ENCODE measurements at regions not wholly inside any gene's neighbourhood (a gene's known extent, or its start where the extent isn't known, plus 50 kb on each side); places are given as distances from the start of the nearest gene placed in this dataset.

GRCh38 chr9:129373361-129373760, 195.3 kb upstream of the IER5L start:
- no peak for DNase-seq (ENCODE audit: extremely low read depth, low read depth)

DNA sequence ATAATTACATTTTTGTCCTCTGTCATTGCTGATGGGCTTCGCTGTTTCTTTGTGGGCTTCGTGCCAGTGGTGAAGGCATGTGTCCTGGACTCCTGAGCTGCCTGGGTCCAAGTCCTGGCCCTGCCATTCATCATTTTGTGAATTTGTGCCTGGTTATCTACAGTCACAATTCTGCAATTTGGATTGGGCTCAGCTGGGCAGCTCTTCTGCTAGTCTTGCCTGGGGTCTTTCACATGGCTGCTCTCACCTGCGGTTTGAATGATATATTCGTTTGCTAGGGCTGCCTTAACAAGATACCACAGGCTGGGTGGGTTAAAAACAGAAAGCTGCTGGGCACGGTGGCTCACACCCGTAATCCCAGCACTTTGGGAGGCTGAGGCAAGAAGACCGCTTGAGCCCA, 192.7 kb upstream of the IER5L start:
- no peak for DNase-seq (ENCODE audit: extremely low read depth, low read depth)

- no peak for DNase-seq (ENCODE audit: extremely low read depth, low read depth)
Measured at GRCh38 chr9:129368444-129368978, 190.4 kb upstream of the IER5L start.

DNA sequence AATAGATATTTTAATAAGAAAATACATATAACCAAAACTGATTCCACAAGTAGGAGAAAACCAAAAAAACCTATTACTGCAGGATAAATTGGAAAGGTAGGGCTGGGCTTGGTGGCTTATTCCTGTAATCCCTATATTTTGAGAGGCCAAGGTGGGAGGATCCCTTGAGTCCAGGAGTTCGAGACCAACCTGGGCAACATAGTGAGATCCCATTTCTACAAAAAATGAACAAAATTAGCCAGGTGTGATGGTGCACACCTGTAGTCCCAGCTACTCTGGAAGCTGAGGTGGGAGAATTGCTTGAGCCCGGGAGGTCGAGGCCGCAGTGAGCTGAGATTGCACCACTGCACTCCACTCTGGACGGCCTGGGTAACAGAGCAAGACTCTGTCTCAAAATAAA, 189.2 kb upstream of the IER5L start:
- no peak for DNase-seq (ENCODE audit: extremely low read depth, low read depth)

DNA sequence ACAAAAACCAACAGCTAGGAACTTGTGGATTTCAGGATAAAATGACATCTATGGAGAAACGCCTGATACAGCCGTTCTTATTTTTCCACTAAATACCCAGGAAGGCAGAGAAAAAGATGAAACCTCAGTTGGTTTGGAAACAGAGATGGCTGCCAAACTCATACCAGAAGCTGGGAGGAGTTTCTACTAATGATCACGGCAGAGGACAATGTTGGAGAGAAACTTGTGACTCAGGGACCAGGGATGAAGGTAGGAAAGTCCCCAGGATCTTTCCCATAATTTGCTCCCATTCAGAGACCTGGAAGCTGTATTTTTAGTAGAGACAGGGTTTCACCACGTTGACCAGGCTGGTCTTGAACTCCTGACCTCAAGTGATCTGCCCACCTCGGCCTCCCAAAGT, 187.1 kb upstream of the IER5L start:
- no peak for DNase-seq (ENCODE audit: extremely low read depth, low read depth)

DNA sequence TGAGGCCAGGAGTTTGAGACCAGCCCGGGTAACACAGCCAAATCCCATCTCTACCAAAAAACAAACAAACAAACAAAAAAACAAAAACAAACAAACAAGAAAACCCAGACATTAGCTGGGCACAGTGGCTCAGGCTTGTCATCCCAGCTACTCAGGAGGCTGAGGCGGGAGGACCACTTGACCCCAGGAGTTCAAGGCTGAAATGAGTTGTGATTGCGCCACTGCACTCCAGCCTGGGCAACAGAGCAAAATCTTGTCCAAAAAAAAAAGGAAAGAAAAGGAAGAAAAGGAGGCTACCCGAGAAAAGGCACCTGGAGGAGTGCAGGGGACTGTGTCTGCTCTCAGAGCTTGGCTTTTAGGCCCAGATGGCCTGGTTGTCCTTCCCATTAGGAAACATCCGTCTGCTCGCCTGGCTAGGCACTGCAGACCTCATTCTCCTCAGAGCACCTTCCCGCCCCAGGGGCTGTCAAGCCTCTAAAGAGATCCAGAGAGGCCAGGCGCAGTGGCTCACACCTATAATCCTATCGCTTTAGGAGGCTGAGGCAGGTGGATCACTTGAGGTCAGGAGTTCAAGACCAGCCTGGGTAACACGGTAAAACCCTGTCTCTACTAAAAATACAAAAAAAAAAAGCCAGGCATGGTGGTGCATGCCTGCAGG, 185.3 kb upstream of the IER5L start:
- DNase-seq (ENCODE audit: extremely low read depth, low read depth): no peak

- DNase-seq (ENCODE audit: extremely low read depth, low read depth): no peak
Measured at GRCh38 chr9:129362287-129363000, 184.4 kb upstream of the IER5L start.

GRCh38 chr9:129361196-129361595, 183.1 kb upstream of the IER5L start:
- no peak for DNase-seq (ENCODE audit: extremely low read depth, low read depth)

- no peak for DNase-seq (ENCODE audit: extremely low read depth, low read depth)
Measured at GRCh38 chr9:129359916-129360536, 182.0 kb upstream of the IER5L start.

GRCh38 chr9:129359162-129359811, 181.2 kb upstream of the IER5L start:
- DNase-seq (ENCODE audit: extremely low read depth, low read depth): no peak

- DNase-seq (ENCODE audit: extremely low read depth, low read depth): no peak
Measured at GRCh38 chr9:129358621-129359154, 180.6 kb upstream of the IER5L start.

DNA sequence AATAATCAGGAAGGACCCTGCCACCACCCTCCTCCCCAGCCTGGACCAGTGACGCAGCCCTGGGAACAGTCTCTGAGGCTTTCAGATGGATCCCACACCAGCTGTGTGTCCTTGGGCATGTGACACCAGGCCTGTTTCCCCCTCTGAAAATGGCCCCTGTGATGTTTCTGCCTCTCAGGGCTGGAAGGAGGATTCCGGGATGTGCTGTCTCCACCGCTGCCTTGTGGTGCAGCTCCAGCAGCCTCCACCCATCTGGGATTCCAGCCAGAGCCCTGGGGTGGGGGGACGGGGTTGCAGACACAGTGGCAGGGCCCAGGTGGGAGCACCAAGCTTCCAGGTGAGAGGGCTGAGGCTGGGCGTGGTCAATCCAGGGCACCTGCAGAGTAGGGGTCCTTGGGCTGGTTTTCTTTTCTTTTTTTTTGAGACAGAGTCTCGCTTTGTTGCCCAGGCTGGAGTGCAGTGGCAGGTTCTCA, 179.7 kb upstream of the IER5L start:
- no peak for DNase-seq (ENCODE audit: extremely low read depth, low read depth)

GRCh38 chr9:129356871-129357772, 179.1 kb upstream of the IER5L start:
- DNase-seq (ENCODE audit: extremely low read depth, low read depth): no peak

DNA sequence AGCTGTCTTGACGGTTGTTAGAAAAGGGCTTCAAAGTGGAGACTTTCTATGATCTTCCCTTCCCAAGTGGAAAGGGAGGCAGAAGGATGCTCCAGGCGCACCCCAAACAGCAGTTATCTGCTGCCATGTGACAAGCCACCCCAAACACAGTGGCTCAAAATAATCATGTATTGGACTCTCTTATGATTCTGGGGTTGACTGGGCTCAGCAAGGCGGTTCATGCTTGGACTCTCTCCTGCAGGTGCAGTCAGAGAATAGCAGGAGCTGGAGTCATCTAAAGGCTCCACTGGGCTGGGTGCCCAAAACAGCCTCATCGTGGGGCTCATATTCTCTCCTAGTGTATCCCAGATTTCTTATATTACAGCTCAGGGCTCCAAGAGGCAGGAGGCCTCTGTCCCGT, 177.6 kb upstream of the IER5L start:
- DNase-seq (ENCODE audit: extremely low read depth, low read depth): no peak

GRCh38 chr9:129354498-129354897, 176.4 kb upstream of the IER5L start:
- no peak for DNase-seq (ENCODE audit: extremely low read depth, low read depth)

GRCh38 chr9:129353697-129354336, 175.8 kb upstream of the IER5L start:
- DNase-seq (ENCODE audit: extremely low read depth, low read depth): no peak

- no peak for DNase-seq (ENCODE audit: extremely low read depth, low read depth)
Measured at GRCh38 chr9:129352146-129352865, 174.2 kb upstream of the IER5L start.

DNA sequence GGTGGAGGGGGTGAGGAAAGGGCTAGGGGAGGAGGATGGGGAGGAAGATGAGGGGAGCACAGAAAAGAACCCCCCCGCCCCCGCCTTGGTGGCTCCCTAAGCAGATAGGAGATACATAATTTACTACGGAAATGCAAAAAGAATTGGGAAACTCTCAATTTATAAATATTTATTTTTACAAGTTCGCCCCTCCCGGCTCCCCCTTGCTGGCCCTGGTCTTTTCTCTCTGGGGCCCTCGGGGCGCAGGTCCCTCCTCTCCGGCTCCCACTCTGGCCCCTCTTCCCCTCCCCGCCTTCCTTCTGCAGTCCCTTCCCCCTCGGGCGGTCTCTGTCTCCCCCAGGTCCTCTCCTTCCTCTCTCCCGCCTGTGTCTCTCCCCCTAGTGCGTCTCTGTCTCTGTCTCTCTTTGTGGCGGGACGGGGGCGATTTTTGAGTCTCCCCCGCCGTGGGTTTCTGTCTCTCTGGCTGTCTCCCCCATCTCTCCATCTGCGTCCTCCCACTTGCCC, 173.6 kb upstream of the IER5L start:
- DNase-seq (ENCODE audit: extremely low read depth, low read depth): no peak

Data from NCI-H460 (cell line).